HEK293T (cell line): ENCODE measurements at regions not wholly inside any gene's neighbourhood (a gene's known extent, or its start where the extent isn't known, plus 50 kb on each side); places are given as distances from the start of the nearest gene placed in this dataset.

Experiments used
- CTCF ChIA-PET: fragments of 350-600 bp; formaldehyde crosslinking; extraction: SDS; loops from one replicate; lab custom pipeline; 2021; ENCODE audit warnings: antibody characterized with exemption, inconsistent platforms; lab: Yijun Ruan, JAX
- POLR2A ChIA-PET: fragments of 350-600 bp; formaldehyde crosslinking; extraction: SDS; loops from one replicate; lab custom pipeline; 2020; ENCODE audit warnings: antibody characterized with exemption, inconsistent platforms; lab: Yijun Ruan, JAX
- DNase-seq: peaks from one replicate; pipeline ENCODE4 v3.0.0; 2012; ENCODE audit warnings: mixed read lengths; ENCODE audit errors: extremely low spot score
- ARNT ChIP-seq: fragments of 450-650 bp; IDR thresholded peaks from 2 replicates; pipeline ENCODE4 v1.6.1; 2017; ENCODE audit warnings: mild to moderate bottlenecking
- BHLHE40 ChIP-seq: fragments of 450-650 bp; IDR thresholded peaks from 2 replicates; pipeline ENCODE4 v1.6.1; 2016; ENCODE audit warnings: mild to moderate bottlenecking, moderate library complexity, borderline replicate concordance
- CTBP1 ChIP-seq: fragments of 450-650 bp; IDR thresholded peaks from 2 replicates; pipeline ENCODE4 v1.6.1; 2016; ENCODE audit warnings: borderline replicate concordance
- ELF4 ChIP-seq: fragments of 450-650 bp; IDR thresholded peaks from 2 replicates; pipeline ENCODE4 v1.6.1; 2017; ENCODE audit warnings: antibody characterized with exemption
- FOXA1 ChIP-seq: fragments of 450-650 bp; IDR thresholded peaks from 2 replicates; pipeline ENCODE4 v1.6.1; 2016; ENCODE audit warnings: mild to moderate bottlenecking
- FOXK2 ChIP-seq: fragments of 450-650 bp; IDR thresholded peaks from 2 replicates; pipeline ENCODE4 v1.6.1; 2016; ENCODE audit warnings: mild to moderate bottlenecking
- FOXM1 ChIP-seq: fragments of 450-650 bp; IDR thresholded peaks from 2 replicates; pipeline ENCODE4 v1.6.1; 2017; ENCODE audit warnings: mild to moderate bottlenecking, borderline replicate concordance
- HDGF ChIP-seq: fragments of 450-650 bp; IDR thresholded peaks from 2 replicates; pipeline ENCODE4 v1.6.1; 2017; ENCODE audit warnings: antibody characterized with exemption, borderline replicate concordance
- L3MBTL2 ChIP-seq: fragments of 450-650 bp; conservative IDR thresholded peaks from 2 replicates; pipeline ENCODE4 v1.6.1; 2016; ENCODE audit warnings: mild to moderate bottlenecking
- LEF1 ChIP-seq: fragments of 450-650 bp; IDR thresholded peaks from 2 replicates; pipeline ENCODE4 v1.6.1; 2017; ENCODE audit warnings: mild to moderate bottlenecking, borderline replicate concordance
- NFRKB ChIP-seq: fragments of 450-650 bp; IDR thresholded peaks from 2 replicates; pipeline ENCODE4 v1.6.1; 2016; ENCODE audit warnings: mild to moderate bottlenecking, moderate library complexity
- SP1 ChIP-seq: fragments of 450-650 bp; IDR thresholded peaks from 2 replicates; pipeline ENCODE4 v1.6.1; 2017
- SUZ12 ChIP-seq: fragments of 450-650 bp; IDR thresholded peaks from 2 replicates; pipeline ENCODE4 v1.6.1; 2016; ENCODE audit warnings: mild to moderate bottlenecking
- TARDBP ChIP-seq: fragments of 450-650 bp; IDR thresholded peaks from 2 replicates; pipeline ENCODE4 v1.6.1; 2016
- ZNF384 ChIP-seq: fragments of 450-650 bp; IDR thresholded peaks from 2 replicates; pipeline ENCODE4 v1.6.1; 2016
- TF ChIP-seq, protein P1 (sequence below): fragments of 450-650 bp; IDR thresholded peaks from 2 replicates; pipeline ENCODE4 v1.6.1; 2016

DNA sequence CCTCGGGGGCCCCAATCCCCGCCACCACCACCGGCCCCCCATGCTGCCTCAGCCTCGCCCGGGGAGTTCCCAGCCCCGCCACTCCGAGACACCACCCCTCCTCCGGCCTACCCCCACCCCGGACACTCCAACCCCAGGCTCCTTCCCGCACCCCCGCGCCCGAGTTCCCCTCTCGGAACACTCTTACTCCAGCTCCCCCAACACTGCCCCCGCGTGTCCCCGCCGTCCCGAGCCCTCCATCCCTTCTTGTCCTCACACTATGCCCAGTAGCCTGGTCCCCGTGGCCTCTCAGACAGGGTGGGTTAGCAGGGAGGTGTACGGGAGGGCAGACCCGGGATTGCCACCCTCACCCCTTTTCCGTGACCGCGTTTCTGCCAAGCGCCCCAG lies 276.1 kb downstream of the BCOR start:
- DNase-seq, result no peak
- TF ChIP-seq SP1, result no peak
- POLR2A ChIA-PET, result interaction anchor here (1.4 kb wide), 1 partner anchor 9 kb away, joined by 3 read pairs; no protein-coding TSS in a partner anchor
- CTCF ChIA-PET, result no interaction called here

DNA sequence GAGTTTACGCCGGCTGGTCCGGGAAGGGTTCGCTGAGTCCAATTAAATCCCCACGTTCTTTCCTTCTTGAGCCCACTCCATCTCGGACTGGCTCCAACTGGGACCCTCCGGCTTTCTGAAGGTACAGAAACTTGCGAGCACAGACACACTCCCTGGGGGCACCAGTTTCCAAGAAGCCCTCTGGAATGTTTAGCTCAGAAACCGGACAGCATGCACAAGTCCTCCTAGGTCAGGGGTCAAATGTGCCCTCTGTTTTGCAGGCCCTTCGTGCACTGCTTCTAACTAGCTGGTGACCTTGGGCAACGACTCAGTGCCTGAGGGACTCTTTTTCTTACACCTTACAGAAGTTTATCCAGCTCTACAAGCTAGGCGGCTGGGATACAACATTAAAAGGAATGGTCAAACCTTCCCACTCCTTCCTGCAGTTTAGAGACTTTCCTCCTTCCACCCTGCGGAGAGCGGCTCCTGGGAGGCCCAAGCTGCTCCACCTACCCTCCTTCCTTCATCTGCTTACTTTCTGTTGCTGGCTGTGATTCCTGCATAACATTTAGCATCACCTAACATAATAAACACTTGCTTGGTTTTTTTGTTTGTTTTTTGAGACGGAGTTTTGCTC lies 275.5 kb downstream of the BCOR start:
- POLR2A ChIA-PET, result interaction anchor here (1.4 kb wide), 1 partner anchor 9 kb away, joined by 3 read pairs; no protein-coding TSS in a partner anchor
- CTCF ChIA-PET, result no interaction called here
- TF ChIP-seq NFRKB (no peak), FOXM1 (no peak), SP1 (no peak), FOXA1 (no peak), FOXK2 (no peak), ELF4 (no peak)
- DNase-seq, result no peak

DNA sequence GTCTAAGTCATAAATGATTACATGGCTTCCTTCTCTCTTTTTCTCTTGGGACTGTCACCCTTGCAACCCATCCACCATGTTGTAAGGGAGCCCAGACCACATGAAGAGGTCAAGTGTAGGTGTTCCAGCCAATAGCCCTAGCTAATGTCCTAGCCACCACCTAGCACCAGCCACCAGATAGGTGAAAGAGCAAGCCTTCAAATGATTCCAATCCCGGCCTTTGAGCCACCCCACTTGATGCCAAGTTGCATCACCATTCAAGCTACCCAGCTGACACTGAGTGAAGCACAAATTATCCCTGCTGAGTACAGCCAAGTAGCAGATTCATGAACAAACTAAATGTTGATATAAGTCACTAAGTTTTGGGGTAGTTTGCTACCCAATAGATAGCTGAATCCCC lies 274.3 kb downstream of the BCOR start:
- ChIA-PET CTCF (interaction anchor here (0.7 kb wide), 1 partner anchor 162 kb away, joined by 3 read pairs; no protein-coding TSS in a partner anchor), POLR2A (no interaction called here)
- TF ChIP-seq FOXM1, result no peak
- no peak for TF ChIP-seq FOXA1
- no peak for TF ChIP-seq SP1
- TF ChIP-seq ARNT, result no peak
- no peak for TF ChIP-seq NFRKB
- no peak for TF ChIP-seq HDGF
- no peak for TF ChIP-seq BHLHE40
- DNase-seq, result no peak

DNA sequence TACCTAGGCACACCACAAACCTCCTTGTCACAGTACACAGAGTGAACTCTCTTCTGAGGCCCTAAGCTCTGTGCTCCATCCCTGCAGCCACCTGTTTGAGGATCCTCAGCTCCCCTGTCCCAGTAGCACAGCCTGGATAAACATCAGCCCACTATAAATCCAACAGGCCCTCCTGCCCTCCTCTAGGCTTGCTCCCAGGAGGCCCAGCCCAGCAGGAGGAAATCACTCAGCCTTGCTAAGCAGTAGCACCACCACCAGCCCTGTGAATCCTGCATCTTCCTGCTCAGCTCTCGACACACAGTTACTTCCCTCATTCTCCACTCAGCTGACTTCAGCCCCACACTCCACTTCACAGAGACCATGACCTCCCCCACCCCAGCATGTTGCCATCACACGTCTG lies 273.9 kb downstream of the BCOR start:
- no peak for TF ChIP-seq FOXM1
- no peak for TF ChIP-seq SUZ12
- TF ChIP-seq FOXK2, result no peak
- no peak for TF ChIP-seq NFRKB
- TF ChIP-seq CTBP1, result no peak
- no peak for TF ChIP-seq HDGF
- TF ChIP-seq L3MBTL2, result no peak
- no peak for TF ChIP-seq ZNF384
- no peak for TF ChIP-seq LEF1
- no peak for TF ChIP-seq ELF4
- ChIA-PET POLR2A (no interaction called here), CTCF (interaction anchor here (0.7 kb wide), 1 partner anchor 162 kb away, joined by 3 read pairs; no protein-coding TSS in a partner anchor)
- no peak for DNase-seq

DNA sequence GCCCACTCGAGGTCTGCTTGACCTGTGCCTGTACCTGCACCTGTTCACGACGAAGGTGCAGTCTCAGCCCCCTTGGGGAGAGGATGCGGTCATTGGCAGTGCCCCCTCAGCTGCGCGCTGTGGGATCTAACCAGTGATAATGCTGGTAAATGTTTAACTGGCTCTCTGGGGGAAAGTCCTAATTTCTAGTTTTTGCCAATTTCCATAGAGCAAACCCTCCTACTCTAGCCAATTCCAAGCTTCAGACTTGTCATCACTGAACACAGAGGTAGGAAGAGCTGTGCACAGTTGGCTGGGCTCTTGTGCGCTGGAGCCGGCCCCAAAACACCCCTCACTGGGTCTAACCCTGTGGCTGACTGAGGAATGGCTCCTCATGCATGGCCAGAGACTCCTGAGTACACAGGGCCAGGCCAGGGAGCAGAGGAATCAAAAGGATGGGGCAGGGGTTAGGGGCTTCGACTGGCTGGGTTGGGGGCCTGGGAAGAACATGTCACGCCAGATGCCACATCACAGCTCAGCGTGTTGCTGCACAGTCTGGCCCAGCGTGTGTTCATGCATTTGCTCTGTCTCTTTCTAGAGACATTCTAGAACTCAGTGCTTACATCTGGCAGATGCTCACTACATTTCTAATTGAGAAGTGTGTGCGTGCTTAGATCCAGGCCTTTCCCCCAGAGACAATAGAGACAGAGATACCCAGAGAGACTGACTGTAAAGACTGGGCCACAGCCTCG lies 270.8 kb downstream of the BCOR start:
- no peak for DNase-seq
- POLR2A ChIA-PET, result interaction anchor here (1.5 kb wide), 1 partner anchor 243 kb away, joined by 3 read pairs; no protein-coding TSS in a partner anchor
- TF ChIP-seq L3MBTL2 (no peak), ELF4 (no peak), FOXM1 (no peak), FOXA1 (no peak), SP1 (no peak)
- CTCF ChIA-PET, result no interaction called here

DNA sequence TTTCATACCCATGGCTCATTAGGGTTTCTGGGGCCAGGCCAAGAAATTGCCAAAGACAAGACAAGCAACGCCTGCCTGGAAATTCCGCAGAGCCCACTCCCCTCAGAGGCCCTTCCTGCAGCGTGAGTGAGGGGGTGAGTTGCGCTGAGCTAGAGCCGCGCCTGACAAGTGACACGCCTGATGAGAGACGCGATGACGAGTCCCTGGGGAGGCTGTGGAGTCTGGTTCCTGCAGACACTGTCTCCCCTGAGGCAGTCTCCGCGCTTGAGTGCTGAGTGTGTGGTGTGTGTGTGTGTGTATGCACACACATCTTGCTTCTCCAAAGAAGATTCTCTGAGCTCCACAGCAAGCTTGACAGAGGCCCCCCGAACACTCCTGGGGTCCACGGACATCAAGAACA lies 269.8 kb downstream of the BCOR start:
- no peak for DNase-seq
- ChIA-PET POLR2A (interaction anchor here (1.5 kb wide), 1 partner anchor 242 kb away, joined by 3 read pairs; no protein-coding TSS in a partner anchor), CTCF (no interaction called here)
- TF ChIP-seq ELF4 (no peak), L3MBTL2 (no peak), BHLHE40 (no peak), HDGF (no peak), FOXA1 (no peak), SUZ12 (no peak), TARDBP (no peak), ZNF384 (no peak), FOXK2 (no peak), CTBP1 (no peak), NFRKB (no peak), LEF1 (no peak), ARNT (no peak), FOXM1 (no peak), SP1 (no peak)
- TF ChIP-seq, protein P1, sequence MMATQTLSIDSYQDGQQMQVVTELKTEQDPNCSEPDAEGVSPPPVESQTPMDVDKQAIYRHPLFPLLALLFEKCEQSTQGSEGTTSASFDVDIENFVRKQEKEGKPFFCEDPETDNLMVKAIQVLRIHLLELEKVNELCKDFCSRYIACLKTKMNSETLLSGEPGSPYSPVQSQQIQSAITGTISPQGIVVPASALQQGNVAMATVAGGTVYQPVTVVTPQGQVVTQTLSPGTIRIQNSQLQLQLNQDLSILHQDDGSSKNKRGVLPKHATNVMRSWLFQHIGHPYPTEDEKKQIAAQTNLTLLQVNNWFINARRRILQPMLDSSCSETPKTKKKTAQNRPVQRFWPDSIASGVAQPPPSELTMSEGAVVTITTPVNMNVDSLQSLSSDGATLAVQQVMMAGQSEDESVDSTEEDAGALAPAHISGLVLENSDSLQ, result no peak

DNA sequence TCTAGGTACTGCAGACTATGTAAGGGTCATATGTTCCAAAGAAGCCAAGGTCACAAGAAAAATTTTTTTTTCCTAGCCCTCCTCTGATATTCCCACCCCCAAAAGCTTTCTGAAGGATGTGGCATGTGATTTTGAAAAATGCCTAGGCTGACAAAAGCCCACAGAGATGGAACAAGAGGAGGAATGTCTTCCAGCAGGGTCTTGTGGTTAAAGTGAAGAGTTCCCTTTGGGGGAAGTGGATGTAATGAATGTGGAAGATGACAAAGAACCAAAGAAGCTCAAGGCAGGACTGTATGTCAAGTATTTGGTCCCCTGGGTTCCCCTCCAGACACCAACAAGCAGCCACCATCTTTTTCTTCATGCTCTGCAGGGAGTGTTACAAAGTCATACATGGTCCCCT lies 268.8 kb downstream of the BCOR start:
- no peak for DNase-seq
- ChIA-PET POLR2A (interaction anchor here (0.6 kb wide), 1 partner anchor 1581 kb away, joined by 3 read pairs; no protein-coding TSS in a partner anchor), CTCF (no interaction called here)
- TF ChIP-seq, protein P1, result no peak
- TF ChIP-seq FOXA1 (no peak), NFRKB (no peak), HDGF (no peak), FOXK2 (no peak), L3MBTL2 (no peak), ZNF384 (no peak), LEF1 (no peak), BHLHE40 (no peak), CTBP1 (no peak), FOXM1 (no peak), TARDBP (no peak), SP1 (no peak), ELF4 (no peak), ARNT (no peak), SUZ12 (no peak)
